CD4-positive, alpha-beta T cell (primary cell): ENCODE measurements at regions not wholly inside any gene's neighbourhood (a gene's known extent, or its start where the extent isn't known, plus 50 kb on each side); places are given as distances from the start of the nearest gene placed in this dataset.
"Not testable (repeated sequence)": the region's sequence is repeated elsewhere in the genome, so short reads cannot be mapped to it uniquely, and the experiment has no call there.

ENCODE experiments used
- ATAC-seq: fragments of 200-7000 bp; cut with Tn5 transposase; one replicate; pipeline ENCODE4 v1.10.0; 2022; ENCODE audit warnings: mild to moderate bottlenecking; ENCODE audit not compliant: poor library complexity
- CTCF ChIA-PET: fragments of 350-600 bp; sonication (Branson Sonifier 250); formaldehyde crosslinking; loops from one replicate; lab custom pipeline; 2021; ENCODE audit warnings: antibody characterized with exemption, inconsistent platforms; lab: Charles Lee
- POLR2A ChIA-PET: fragments of 350-600 bp; sonication (Branson Sonifier 250); formaldehyde crosslinking; loops from one replicate; lab custom pipeline; 2021; ENCODE audit warnings: antibody characterized with exemption, inconsistent platforms; lab: Charles Lee
- DNase-seq, 14 experiments: peaks; one replicate each; pipeline ENCODE4 v3.0.0-alpha.2; 2013 to 2020; ENCODE audit warnings: mixed read lengths in 2 of 14
- H3K27ac ChIP-seq, 2 donors: one replicate each; pipeline versions ENCODE4 v1.5.1 to v1.7.0; 2013; ENCODE audit warnings: low read length in 2 of 2, low read depth in 1 of 2, mild to moderate bottlenecking in 1 of 2
- H3K27me3 ChIP-seq, 2 experiments: 1 replicate in 1 of 2; 2 replicates in 1 of 2; pipeline versions ENCODE4 v1.6.1 to v1.7.0; 2013; ENCODE audit warnings: low read length in 2 of 2, control low read depth in 1 of 2, mild to moderate bottlenecking in 1 of 2, moderate library complexity in 1 of 2; ENCODE audit not compliant: insufficient read depth in 2 of 2, control insufficient read depth in 1 of 2
- H3K36me3 ChIP-seq: one replicate; pipeline ENCODE4 v1.6.1; 2013; ENCODE audit warnings: low read length, control low read depth; ENCODE audit not compliant: insufficient read depth
- H3K4me1 ChIP-seq: one replicate; pipeline ENCODE4 v1.6.1; 2013; ENCODE audit warnings: low read length, control low read depth; ENCODE audit not compliant: insufficient read depth
- H3K4me3 ChIP-seq: one replicate; pipeline ENCODE4 v1.5.1; 2013; ENCODE audit warnings: mild to moderate bottlenecking, low read length, moderate library complexity
- H3K9me3 ChIP-seq, 2 experiments: 1 replicate in 1 of 2; 2 replicates in 1 of 2; pipeline versions ENCODE4 v1.6.1 to v1.7.0; 2013; ENCODE audit warnings: low read length in 2 of 2, mild to moderate bottlenecking in 2 of 2, control low read depth in 1 of 2, moderate library complexity in 1 of 2; ENCODE audit not compliant: control insufficient read depth in 1 of 2, insufficient read depth in 1 of 2
- H3K27ac Mint-ChIP-seq: one replicate; pipeline ENCODE4 v1.8.0; 2020; ENCODE audit warnings: mixed read lengths
- H3K27me3 Mint-ChIP-seq: one replicate; pipeline ENCODE4 v1.8.0; 2021; ENCODE audit warnings: mixed read lengths
- H3K36me3 Mint-ChIP-seq: one replicate; pipeline ENCODE4 v1.8.0; 2021; ENCODE audit warnings: low read depth, mixed read lengths
- H3K4me1 Mint-ChIP-seq: one replicate; pipeline ENCODE4 v1.8.0; 2021; ENCODE audit warnings: low read depth, mixed read lengths
- H3K4me3 Mint-ChIP-seq: one replicate; pipeline ENCODE4 v1.8.0; 2020; ENCODE audit warnings: mild to moderate bottlenecking, mixed read lengths
- H3K9me3 Mint-ChIP-seq: one replicate; pipeline ENCODE4 v1.8.0; 2020; ENCODE audit warnings: mixed read lengths
- intact Hi-C, 2 experiments: fragments of 100-400 bp; cut with DNase I in 1 of 2; cut with micrococcal nuclease in 1 of 2; formaldehyde crosslinking; loops; one replicate each; pipeline versions ENCODE4 v1.15.1 to v1.9.0; 2023 to 2025; cut with DNase I, micrococcal nuclease
- TF ChIP-seq, protein P1 (sequence below): fragments of 200-600 bp; IDR thresholded peaks from one replicate; pipeline ENCODE4 v1.8.0; 2022; ENCODE audit warnings: antibody characterized with exemption, mild to moderate bottlenecking

DNA sequence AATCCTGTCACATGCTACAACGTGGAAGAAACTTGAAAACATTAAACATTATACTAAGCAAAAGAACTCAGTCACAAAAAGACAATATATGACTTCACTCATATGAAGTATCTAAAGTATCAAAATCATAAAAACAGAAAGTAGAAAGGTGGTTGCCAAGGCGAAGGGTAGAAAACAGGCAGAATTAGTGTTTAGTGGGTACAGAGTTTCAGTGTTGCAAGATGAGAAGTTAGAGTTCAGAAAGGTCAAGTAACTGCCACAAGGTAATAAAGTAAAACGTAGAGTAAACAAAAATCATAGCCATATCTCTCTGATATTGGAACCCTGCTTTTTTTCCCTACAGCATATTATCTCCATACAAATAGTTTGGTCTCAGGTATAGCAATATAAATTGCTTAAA, 223.8 kb upstream of the FSCB start:
- Mint-ChIP-seq H3K4me3 (no peak overlapping the region), H3K9me3 (no peaks in the 10 kb centered on the region), H3K4me1 (no peaks in the 10 kb centered on the region), H3K36me3 (no peaks in the 10 kb centered on the region), H3K27me3 (peaks cover 8% of the 10 kb centered on the region), H3K27ac (no peak overlapping the region)
- DNase-seq (no peak), ATAC-seq (no peak)
- no peaks in the 10 kb centered on the region for H3K27me3 ChIP-seq
- intact Hi-C loops, result no loop called here
- ChIA-PET POLR2A (no interaction called here), CTCF (no interaction called here)
- no peaks in the 10 kb centered on the region for H3K4me1 ChIP-seq
- H3K27ac ChIP-seq, result no peak overlapping the region
- H3K4me3 ChIP-seq, result no peak overlapping the region
- TF ChIP-seq, protein P1, sequence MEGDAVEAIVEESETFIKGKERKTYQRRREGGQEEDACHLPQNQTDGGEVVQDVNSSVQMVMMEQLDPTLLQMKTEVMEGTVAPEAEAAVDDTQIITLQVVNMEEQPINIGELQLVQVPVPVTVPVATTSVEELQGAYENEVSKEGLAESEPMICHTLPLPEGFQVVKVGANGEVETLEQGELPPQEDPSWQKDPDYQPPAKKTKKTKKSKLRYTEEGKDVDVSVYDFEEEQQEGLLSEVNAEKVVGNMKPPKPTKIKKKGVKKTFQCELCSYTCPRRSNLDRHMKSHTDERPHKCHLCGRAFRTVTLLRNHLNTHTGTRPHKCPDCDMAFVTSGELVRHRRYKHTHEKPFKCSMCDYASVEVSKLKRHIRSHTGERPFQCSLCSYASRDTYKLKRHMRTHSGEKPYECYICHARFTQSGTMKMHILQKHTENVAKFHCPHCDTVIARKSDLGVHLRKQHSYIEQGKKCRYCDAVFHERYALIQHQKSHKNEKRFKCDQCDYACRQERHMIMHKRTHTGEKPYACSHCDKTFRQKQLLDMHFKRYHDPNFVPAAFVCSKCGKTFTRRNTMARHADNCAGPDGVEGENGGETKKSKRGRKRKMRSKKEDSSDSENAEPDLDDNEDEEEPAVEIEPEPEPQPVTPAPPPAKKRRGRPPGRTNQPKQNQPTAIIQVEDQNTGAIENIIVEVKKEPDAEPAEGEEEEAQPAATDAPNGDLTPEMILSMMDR, result no peak
- H3K9me3 ChIP-seq, result peaks cover 0 to 5% of the 10 kb centered on the region in 2 experiments
- no peaks in the 10 kb centered on the region for H3K36me3 ChIP-seq

DNA sequence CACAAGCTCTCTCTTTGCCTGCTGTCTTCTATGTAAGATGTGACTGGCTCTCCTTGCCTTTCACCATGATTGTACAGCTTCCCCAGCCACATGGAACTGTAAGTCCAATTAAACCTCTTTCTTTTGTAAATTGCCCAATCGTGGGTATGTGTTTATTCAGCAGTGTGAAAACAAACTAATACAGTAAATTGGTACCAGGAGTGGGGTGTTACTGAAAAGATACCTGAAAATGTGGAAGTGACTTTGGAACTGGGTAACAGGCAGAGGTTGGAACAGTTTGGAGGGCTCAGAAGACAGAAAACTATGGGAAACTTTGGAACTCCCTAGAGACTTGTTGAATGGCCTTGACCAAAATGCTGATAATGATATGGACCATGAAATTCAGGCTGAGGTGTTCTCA, 214.3 kb upstream of the FSCB start:
- H3K27me3 Mint-ChIP-seq, intact Hi-C loops, POLR2A ChIA-PET, H3K27ac ChIP-seq, H3K4me3 Mint-ChIP-seq, H3K27me3 ChIP-seq, H3K4me1 ChIP-seq, H3K4me3 ChIP-seq, H3K36me3 Mint-ChIP-seq, H3K36me3 ChIP-seq, H3K4me1 Mint-ChIP-seq, CTCF ChIA-PET, ATAC-seq, H3K27ac Mint-ChIP-seq, DNase-seq: not testable (repeated sequence)
- H3K9me3 Mint-ChIP-seq, result peaks cover 11% of the 10 kb centered on the region
- H3K9me3 ChIP-seq, result peaks cover 9 to 12% of the 10 kb centered on the region in 2 experiments

DNA sequence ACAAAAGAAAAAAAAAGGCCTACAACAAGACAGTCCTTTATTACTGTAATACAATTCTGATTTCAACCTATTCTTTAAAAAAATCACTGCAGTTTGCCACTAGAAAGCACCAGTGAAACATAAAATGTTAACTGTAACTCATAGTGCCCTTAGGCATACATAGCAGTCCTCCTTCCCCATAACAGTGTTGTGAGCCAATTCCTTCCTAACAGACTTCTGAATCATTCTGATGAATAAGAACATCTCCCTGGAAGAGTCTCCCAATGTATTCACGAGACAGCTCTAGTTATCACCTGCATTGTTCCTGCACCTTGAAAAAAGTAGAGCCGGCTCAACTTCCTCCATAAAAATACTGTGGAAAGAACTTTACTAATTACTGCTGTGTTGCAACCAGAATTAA, 213.6 kb upstream of the FSCB start:
- no peaks in the 10 kb centered on the region for H3K36me3 ChIP-seq
- no peak overlapping the region for H3K27ac ChIP-seq
- Mint-ChIP-seq H3K9me3 (peaks cover 11% of the 10 kb centered on the region), H3K27ac (no peak overlapping the region), H3K4me3 (no peak overlapping the region), H3K36me3 (no peaks in the 10 kb centered on the region), H3K27me3 (no peaks in the 10 kb centered on the region), H3K4me1 (no peaks in the 10 kb centered on the region)
- DNase-seq (no peak), ATAC-seq (no peak)
- H3K9me3 ChIP-seq, result peaks cover 9 to 12% of the 10 kb centered on the region in 2 experiments
- intact Hi-C loops, result no loop called here
- TF ChIP-seq, protein P1, result no peak
- ChIA-PET CTCF (no interaction called here), POLR2A (no interaction called here)
- H3K4me1 ChIP-seq, result no peaks in the 10 kb centered on the region
- no peaks in the 10 kb centered on the region for H3K27me3 ChIP-seq
- no peak overlapping the region for H3K4me3 ChIP-seq

DNA sequence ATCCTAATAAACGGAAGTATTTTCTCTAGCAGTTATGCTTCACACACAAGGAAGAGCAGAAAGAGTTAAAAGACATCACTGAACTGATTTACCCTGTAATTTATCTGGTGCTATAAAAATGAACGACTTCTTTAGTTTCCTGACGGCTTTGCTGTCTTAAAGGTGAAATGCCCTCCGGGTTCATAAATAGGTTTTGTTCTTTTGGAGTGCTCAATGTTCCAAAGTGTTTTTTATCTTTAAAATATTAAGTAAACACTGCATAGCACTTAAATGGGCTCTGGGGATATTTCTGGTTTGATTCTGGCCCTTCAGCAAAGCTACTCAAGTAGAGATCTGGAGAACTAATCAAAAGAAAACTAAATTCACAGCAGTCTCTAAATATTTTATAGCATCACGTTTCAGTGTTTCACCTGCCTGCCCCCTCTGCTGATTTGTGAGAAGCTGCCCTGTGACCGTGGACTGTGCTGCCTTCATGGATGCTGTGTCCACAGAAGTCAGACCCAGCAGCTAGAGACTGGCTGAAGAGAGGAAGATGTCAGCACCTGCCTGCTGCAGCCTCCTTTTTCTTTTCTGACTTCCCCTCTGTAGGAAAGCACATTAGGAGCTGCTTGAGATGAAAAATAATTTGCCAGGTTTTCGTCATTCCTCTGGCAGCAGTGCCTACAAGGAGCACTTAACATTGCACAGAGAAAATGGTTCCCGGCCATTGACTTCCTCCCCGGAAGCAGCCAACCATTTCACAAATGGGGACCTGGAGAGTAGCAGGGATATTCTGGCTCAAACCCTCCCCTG, 205.1 kb upstream of the FSCB start:
- ChIA-PET POLR2A (no interaction called here), CTCF (no interaction called here)
- intact Hi-C loops, result no loop called here
- H3K4me1 Mint-ChIP-seq, result no peaks in the 10 kb centered on the region
- no peaks in the 10 kb centered on the region for H3K36me3 ChIP-seq
- H3K27me3 ChIP-seq, result no peaks in the 10 kb centered on the region
- H3K4me3 ChIP-seq, result no peak overlapping the region
- no peak overlapping the region for H3K27ac ChIP-seq
- H3K27ac Mint-ChIP-seq, result no peak overlapping the region
- H3K36me3 Mint-ChIP-seq, result no peaks in the 10 kb centered on the region
- TF ChIP-seq, protein P1, result no peak
- ATAC-seq, result no peak
- no peaks in the 10 kb centered on the region for H3K4me1 ChIP-seq
- DNase-seq, result no peak
- H3K9me3 ChIP-seq, result peaks cover 0 to 4% of the 10 kb centered on the region in 2 experiments
- no peaks in the 10 kb centered on the region for H3K9me3 Mint-ChIP-seq
- H3K27me3 Mint-ChIP-seq, result no peaks in the 10 kb centered on the region
- H3K4me3 Mint-ChIP-seq, result no peak overlapping the region
